NCI-H2029 (cell line): ENCODE measurements at regions not wholly inside any gene's neighbourhood (a gene's known extent, or its start where the extent isn't known, plus 50 kb on each side); places are given as distances from the start of the nearest gene placed in this dataset.
"Not testable (repeated sequence)": the region's sequence is repeated elsewhere in the genome, so short reads cannot be mapped to it uniquely, and the experiment has no call there.

Experiments
- DNase-seq: peaks from one replicate; lab custom pipeline; 2025; lab: John Stamatoyannopoulos, UW

DNA sequence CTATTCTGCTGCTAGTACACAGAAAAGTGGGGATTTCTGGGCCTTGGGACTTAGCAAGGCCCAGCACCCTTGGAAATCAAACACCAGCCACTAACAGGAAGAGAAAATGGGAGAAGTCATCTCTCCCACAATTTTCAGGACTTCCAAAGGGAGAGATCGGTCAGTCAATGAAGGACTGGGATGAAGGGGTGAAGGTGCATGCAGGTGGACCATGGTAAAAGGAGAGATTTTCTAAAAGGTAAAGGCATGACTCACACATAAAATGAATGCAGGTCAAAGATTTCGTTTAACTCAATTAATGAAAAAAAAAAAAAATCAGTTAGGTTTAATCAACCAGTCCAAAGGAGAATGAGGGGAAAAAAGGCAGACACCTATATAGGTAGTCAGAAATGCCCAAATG, 176.4 kb upstream of the PROK2 start:
- no peak for DNase-seq

DNA sequence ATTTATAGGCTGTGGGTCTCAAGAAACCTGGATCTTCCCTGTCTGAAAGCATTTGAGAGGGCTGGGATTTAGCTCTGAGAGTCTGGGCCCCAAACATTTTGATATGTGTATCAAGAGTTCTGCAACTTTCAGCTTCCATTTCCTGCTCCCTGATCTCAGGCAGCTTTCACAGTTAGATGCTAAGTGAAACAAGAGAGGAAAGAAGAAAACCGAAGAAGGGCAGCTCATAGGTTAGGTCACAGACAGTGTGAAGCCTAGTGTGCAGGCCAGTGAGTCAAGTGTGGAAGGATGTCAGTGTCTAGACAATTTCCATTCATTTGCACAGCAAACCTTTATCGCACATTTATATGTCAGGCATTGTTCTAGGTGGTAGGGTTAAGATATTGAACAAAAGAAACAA, 173.6 kb upstream of the PROK2 start:
- no peak for DNase-seq

- DNase-seq: no peak
These were observed 171.8 kb upstream of the PROK2 start for GRCh38 chr3:71956716-71957115.

DNA sequence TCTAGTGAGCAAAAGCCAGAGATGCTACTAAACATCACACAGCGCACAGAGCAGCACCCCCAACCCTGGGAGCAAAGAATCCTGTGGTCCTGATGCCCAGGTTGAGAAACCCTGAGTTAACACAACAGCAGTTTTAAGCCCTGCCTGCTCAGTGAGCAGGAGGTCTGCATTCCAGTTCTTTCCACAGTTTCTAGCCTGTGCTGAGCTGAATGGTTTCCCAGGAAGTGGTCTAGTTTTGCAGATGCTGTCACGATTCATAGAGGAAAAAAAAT, 171.1 kb upstream of the PROK2 start:
- DNase-seq: no peak

- peak; percentile 55 for DNase-seq
These were observed 170.5 kb upstream of the PROK2 start for GRCh38 chr3:71955240-71956068.

DNA sequence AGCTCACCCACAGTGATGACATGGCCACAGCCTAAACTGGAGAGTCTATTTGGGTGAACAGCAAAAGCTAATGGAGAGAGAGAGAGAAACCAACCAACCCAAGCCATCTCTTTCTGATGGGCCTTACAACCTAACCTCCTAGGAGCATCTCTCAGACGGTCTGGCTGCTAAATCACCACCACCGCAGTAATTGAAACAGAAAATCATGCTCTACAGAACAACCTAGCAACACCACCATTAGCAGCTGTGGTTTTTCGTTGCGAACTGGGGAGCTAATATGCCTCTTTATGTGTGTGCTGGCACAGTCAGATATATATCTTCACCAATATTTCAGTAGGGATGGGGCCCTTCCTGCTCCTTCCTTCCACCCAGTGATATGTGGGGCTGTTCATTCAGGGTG, 166.9 kb upstream of the PROK2 start:
- no peak for DNase-seq

- no peak for DNase-seq
These were observed 166.4 kb upstream of the PROK2 start for GRCh38 chr3:71951361-71951760.

- no peak for DNase-seq
These were observed 164.5 kb upstream of the PROK2 start for GRCh38 chr3:71949442-71949841.

- DNase-seq: peak; percentile 5
These were observed 159.6 kb upstream of the PROK2 start for GRCh38 chr3:71944482-71945065.

- no peak for DNase-seq
These were observed 157.7 kb upstream of the PROK2 start for GRCh38 chr3:71942432-71943187.

GRCh38 chr3:71940486-71940885, 155.5 kb upstream of the PROK2 start:
- no peak for DNase-seq

- not testable (repeated sequence) for DNase-seq
These were observed 153.1 kb upstream of the PROK2 start for GRCh38 chr3:71938081-71938480.

GRCh38 chr3:71936681-71937080, 151.7 kb upstream of the PROK2 start:
- no peak for DNase-seq

GRCh38 chr3:71934520-71935270, 149.7 kb upstream of the PROK2 start:
- no peak for DNase-seq

- no peak for DNase-seq
These were observed 147.0 kb upstream of the PROK2 start for GRCh38 chr3:71931922-71932321.

GRCh38 chr3:71930056-71930991, 145.4 kb upstream of the PROK2 start:
- DNase-seq: no peak

DNA sequence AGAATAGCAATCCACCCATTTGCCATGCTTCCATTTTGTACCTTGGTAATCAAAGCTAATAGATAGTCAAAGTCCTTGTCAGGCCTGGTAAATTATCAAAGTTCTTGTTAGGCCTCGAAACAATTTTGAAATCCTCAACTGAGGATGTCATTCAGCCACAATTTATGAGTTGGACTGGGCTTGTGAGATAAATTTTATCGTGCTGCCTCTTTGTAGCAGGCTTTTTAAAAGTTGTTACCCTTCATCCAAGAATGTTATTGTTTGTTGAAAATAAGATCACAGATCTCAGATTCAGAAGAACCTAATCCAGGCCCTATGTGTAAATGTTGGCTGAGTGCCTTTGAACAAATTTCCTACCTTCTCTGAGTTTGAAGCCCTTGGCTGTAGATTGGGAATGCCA, 143.3 kb upstream of the PROK2 start:
- DNase-seq: no peak

GRCh38 chr3:71927505-71928066, 142.6 kb upstream of the PROK2 start:
- no peak for DNase-seq

DNA sequence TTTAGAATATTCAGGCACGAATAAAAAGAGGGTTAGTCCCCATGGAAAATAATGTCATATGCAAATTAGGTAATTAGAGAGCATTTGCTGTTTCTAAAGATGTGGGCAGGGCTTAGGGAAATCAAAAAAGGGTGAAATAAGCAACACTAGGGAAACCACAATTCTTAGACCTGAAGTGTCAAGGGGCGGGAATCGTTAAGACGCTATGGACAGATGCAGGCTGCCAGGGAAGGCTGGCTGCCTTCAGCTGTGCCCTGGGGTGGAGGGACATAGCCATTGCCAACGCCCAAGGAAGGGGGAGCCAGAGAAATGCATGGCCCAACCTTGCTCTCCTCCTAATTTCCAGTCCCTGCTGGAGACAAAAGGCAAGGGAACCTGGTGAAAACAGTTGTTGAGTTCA, 141.7 kb upstream of the PROK2 start:
- no peak for DNase-seq

- peak; percentile 65 for DNase-seq
These were observed 141.3 kb upstream of the PROK2 start for GRCh38 chr3:71926262-71926600.
